H1 (cell line): ENCODE measurements at regions not wholly inside any gene's neighbourhood (a gene's known extent, or its start where the extent isn't known, plus 50 kb on each side); places are given as distances from the start of the nearest gene placed in this dataset.

Source experiments
- CTCF ChIA-PET: fragments of 300-600 bp; sonication (Branson Sonifier 250); formaldehyde crosslinking; loops from one replicate; lab custom pipeline; 2021; ENCODE audit not compliant: partially characterized antibody; lab: Charles Lee
- POLR2A ChIA-PET: fragments of 300-600 bp; sonication (Branson Sonifier 250); formaldehyde crosslinking; loops from one replicate; lab custom pipeline; 2021; ENCODE audit warnings: inconsistent platforms; ENCODE audit not compliant: partially characterized antibody; lab: Charles Lee
- DNase-seq, 2 experiments: peaks; one replicate each; pipeline versions ENCODE4 v3.0.0 to v3.0.0-alpha.2; 2010 to 2022; ENCODE audit warnings: low spot score in 2 of 2, low read depth in 1 of 2, mixed read lengths in 1 of 2
- FAIRE-seq: peaks from 2 replicates; lab custom pipeline; 2011; peaks lifted over from hg19 to GRCh38; lab: Jason Lieb, UNC
- H2AFZ ChIP-seq: 2 replicates; pipeline ENCODE4 v1.8.1; 2012; ENCODE audit warnings: low read length, inconsistent platforms
- H2AK5ac ChIP-seq: 2 replicates; pipeline ENCODE4 v1.6.1; 2013; ENCODE audit warnings: low read depth, low read length
- H2BK120ac ChIP-seq: replicated peaks from 2 replicates; pipeline ENCODE3; 2013; ENCODE audit warnings: low read depth, low read length, inconsistent platforms
- H2BK12ac ChIP-seq: 2 replicates; pipeline ENCODE4 v1.6.1; 2013; ENCODE audit warnings: low read depth, low read length
- H2BK15ac ChIP-seq: 2 replicates; pipeline ENCODE4 v1.6.1; 2013; ENCODE audit warnings: low read length
- H2BK20ac ChIP-seq: 2 replicates; pipeline ENCODE4 v1.6.1; 2013; ENCODE audit warnings: low read length
- H2BK5ac ChIP-seq: 2 replicates; pipeline ENCODE4 v1.6.1; 2013; ENCODE audit warnings: low read depth, low read length
- H3K14ac ChIP-seq: 2 replicates; pipeline ENCODE4 v1.6.1; 2013; ENCODE audit warnings: inconsistent platforms; ENCODE audit not compliant: insufficient read length
- H3K18ac ChIP-seq: 2 replicates; pipeline ENCODE4 v1.6.1; 2013; ENCODE audit warnings: low read length; ENCODE audit errors: extremely low read depth
- H3K23ac ChIP-seq: 2 replicates; pipeline ENCODE4 v1.6.1; 2013; ENCODE audit warnings: inconsistent platforms; ENCODE audit not compliant: insufficient read length
- H3K23me2 ChIP-seq: 2 replicates; pipeline ENCODE4 v1.6.1; 2013; ENCODE audit warnings: low read depth, low read length
- H3K27ac ChIP-seq: 2 replicates; pipeline ENCODE4 v1.6.1; 2011; ENCODE audit warnings: low read depth, low read length, inconsistent platforms
- H3K27me3 ChIP-seq, 4 experiments: replicated peaks in 1 of 4; 1 replicate in 1 of 4; 2 replicates in 3 of 4; pipeline versions ENCODE4 v1.6.1 to v1.8.1; 2011 to 2013; ENCODE audit warnings: low read length in 3 of 4, mild to moderate bottlenecking in 3 of 4, inconsistent platforms in 2 of 4, mixed read lengths in 2 of 4, moderate library complexity in 1 of 4; ENCODE audit not compliant: control insufficient read depth in 3 of 4, insufficient read depth in 3 of 4; ENCODE audit errors: extremely low read depth in 1 of 4
- H3K36me3 ChIP-seq, 4 experiments: 2 replicates each; pipeline versions ENCODE4 v1.6.1 to v1.8.1; 2011 to 2013; ENCODE audit warnings: mild to moderate bottlenecking in 4 of 4, low read length in 3 of 4, moderate library complexity in 2 of 4, control low read depth in 1 of 4, inconsistent platforms in 1 of 4; ENCODE audit not compliant: insufficient read depth in 4 of 4, control insufficient read depth in 2 of 4
- H3K4ac ChIP-seq: replicated peaks from 2 replicates; pipeline ENCODE3; 2013; ENCODE audit warnings: low read length, low read depth, mixed read lengths, inconsistent platforms; ENCODE audit not compliant: insufficient read length
- H3K4me1 ChIP-seq, 4 experiments: replicated peaks in 1 of 4; 1 replicate in 1 of 4; 2 replicates in 3 of 4; pipeline versions ENCODE4 v1.6.1 to v1.8.1; 2011 to 2013; ENCODE audit warnings: low read length in 3 of 4, inconsistent platforms in 2 of 4, mixed read lengths in 1 of 4; ENCODE audit not compliant: insufficient read depth in 4 of 4, control insufficient read depth in 3 of 4
- H3K4me2 ChIP-seq, 2 experiments: 2 replicates each; pipeline versions ENCODE4 v1.6.1 to v1.8.1; 2011 to 2013; ENCODE audit warnings: low read depth in 2 of 2, low read length in 2 of 2, control low read depth in 1 of 2, inconsistent platforms in 1 of 2, mild to moderate bottlenecking in 1 of 2; ENCODE audit not compliant: insufficient read depth in 1 of 2
- H3K4me3 ChIP-seq, 4 experiments: fragments of 200-600, 300-600 bp in 1 of 4; sonication (generic), shearing (Covaris generic), sonication (Bioruptor Twin) in 1 of 4; 2 replicates each; pipeline versions ENCODE4 v1.5.1 to v1.8.1; 2011 to 2016; ENCODE audit warnings: low read length in 4 of 4, low read depth in 3 of 4, control low read depth in 2 of 4, inconsistent platforms in 2 of 4, mild to moderate bottlenecking in 2 of 4, mixed read lengths in 1 of 4, moderate library complexity in 1 of 4; ENCODE audit not compliant: insufficient read depth in 2 of 4; ENCODE audit errors: extremely low read depth in 1 of 4
- H3K56ac ChIP-seq: replicated peaks from 2 replicates; pipeline ENCODE3; 2013; ENCODE audit warnings: low read depth, mild to moderate bottlenecking, mixed read lengths, low read length, inconsistent platforms; ENCODE audit not compliant: insufficient read length
- H3K79me1 ChIP-seq: 2 replicates; pipeline ENCODE4 v1.6.1; 2013; ENCODE audit warnings: low read depth, low read length, control low read depth
- H3K79me2 ChIP-seq, 2 experiments: 2 replicates each; pipeline versions ENCODE4 v1.6.1 to v1.8.1; 2012 to 2013; ENCODE audit warnings: low read length in 2 of 2, mild to moderate bottlenecking in 2 of 2, inconsistent platforms in 1 of 2; ENCODE audit not compliant: insufficient read depth in 2 of 2, control insufficient read depth in 1 of 2
- H3K9ac ChIP-seq, 4 experiments: replicated peaks in 1 of 4; 1 replicate in 1 of 4; 2 replicates in 3 of 4; pipeline versions ENCODE4 v1.6.1 to v1.8.1; 2011 to 2013; ENCODE audit warnings: low read depth in 3 of 4, low read length in 3 of 4, control low read depth in 2 of 4, mild to moderate bottlenecking in 2 of 4, moderate library complexity in 2 of 4, inconsistent platforms in 1 of 4; ENCODE audit errors: extremely low read depth in 1 of 4
- H3K9me3 ChIP-seq, 2 experiments: 2 replicates each; pipeline versions ENCODE4 v1.6.1 to v1.8.1; 2012 to 2013; ENCODE audit warnings: mild to moderate bottlenecking in 2 of 2, moderate library complexity in 2 of 2, control low read depth in 1 of 2, inconsistent platforms in 1 of 2, low read depth in 1 of 2, low read length in 1 of 2, mixed read lengths in 1 of 2; ENCODE audit not compliant: insufficient read depth in 2 of 2
- H4K20me1 ChIP-seq, 2 experiments: replicated peaks in 1 of 2; 2 replicates each; pipeline versions ENCODE3 to v1.8.1; 2011 to 2013; ENCODE audit warnings: inconsistent platforms in 2 of 2, low read length in 2 of 2, mild to moderate bottlenecking in 1 of 2; ENCODE audit not compliant: insufficient read depth in 2 of 2, control insufficient read depth in 1 of 2
- H4K5ac ChIP-seq: 2 replicates; pipeline ENCODE4 v1.6.1; 2013; ENCODE audit warnings: low read length, low read depth, mixed read lengths, inconsistent platforms; ENCODE audit not compliant: insufficient read length
- H4K8ac ChIP-seq: 2 replicates; pipeline ENCODE4 v1.8.0; 2013; ENCODE audit warnings: mild to moderate bottlenecking, moderate library complexity, low read length, inconsistent platforms; ENCODE audit not compliant: insufficient read depth; ENCODE audit errors: extremely low read depth
- H4K91ac ChIP-seq: replicated peaks from 2 replicates; pipeline ENCODE3; 2013; ENCODE audit warnings: low read length, mixed read lengths, inconsistent platforms; ENCODE audit not compliant: insufficient read length
- CEBPB ChIP-seq: IDR thresholded peaks from 2 replicates; pipeline ENCODE4 v1.6.1; 2012; ENCODE audit warnings: low read depth, low read length
- EGR1 ChIP-seq: IDR thresholded peaks from 2 replicates; pipeline ENCODE4 v1.6.1; 2011; ENCODE audit warnings: low read depth, low read length, borderline replicate concordance
- HDAC2 ChIP-seq, 2 experiments: fragments of 300-600 bp in 1 of 2; sonication (generic) in 1 of 2; IDR thresholded peaks; 2 replicates each; pipeline ENCODE4 v1.6.1; 2011 to 2012; ENCODE audit warnings: low read depth in 2 of 2, low read length in 2 of 2, mild to moderate bottlenecking in 2 of 2, moderate library complexity in 2 of 2, borderline replicate concordance in 1 of 2, inconsistent platforms in 1 of 2
- KDM1A ChIP-seq: fragments of 200-600, 300-600 bp; sonication (generic); IDR thresholded peaks from 2 replicates; pipeline ENCODE4 v1.7.1; 2016; ENCODE audit warnings: mild to moderate bottlenecking, low read length, borderline replicate concordance
- SIRT6 ChIP-seq: IDR thresholded peaks from one replicate; pipeline ENCODE4 v1.7.1; 2012; ENCODE audit warnings: low read length, inconsistent platforms
- TCF12 ChIP-seq: IDR thresholded peaks from 2 replicates; pipeline ENCODE4 v1.6.1; 2011; ENCODE audit warnings: low read depth, mild to moderate bottlenecking, low read length
- WGBS, 2 experiments: shearing (Covaris generic) in 1 of 2; methylation state at CpG; one replicate each; pipeline versions ENCODE4 v1.1.6 to v1.1.7; 2013 to 2015; ENCODE audit warnings: low lambda C conversion rate in 2 of 2, mixed read lengths in 2 of 2, inconsistent platforms in 1 of 2, low coverage in 1 of 2, missing lambda C conversion rate in 1 of 2; ENCODE audit not compliant: insufficient replicate concordance in 2 of 2, insufficient coverage in 1 of 2, insufficient read length in 1 of 2; ENCODE audit errors: extremely low coverage in 1 of 2, missing lambda C conversion rate in 1 of 2; 5-methylcytosine and 5-hydroxymethylcytosine counted together

GRCh38 chr14:95619785-95620417, 66.3 kb upstream of the TCL1B start:
- Histone ChIP-seq H3K23me2 (no peaks in the 10 kb centered on the region; the same call in 1 of the 2 replicates), H2BK20ac (0 out of 2 replicates have a peak overlapping the region, but pooled peaks have one; percentile 26), H3K4me2 (peak overlapping the region in 1 of 2 experiments; percentile 25; a peak in 1 of 4 replicates), H2BK120ac (no peak overlapping the region), H3K79me1 (no peaks in the 10 kb centered on the region), H3K23ac (no peak overlapping the region), H4K5ac (no peak overlapping the region), H2BK5ac (no peak overlapping the region), H3K18ac (no peak overlapping the region; the same call in 1 of the 2 replicates), H3K56ac (no peak overlapping the region), H3K4ac (no peak overlapping the region), H4K20me1 (no peaks in the 10 kb centered on the region), H2AFZ (no peak overlapping the region), H3K9ac (no peak overlapping the region), H4K8ac (peak overlapping the region; percentile 38; the same call in 1 of the 2 replicates), H2AK5ac (no peak overlapping the region), H3K27ac (no peak overlapping the region), H4K91ac (no peak overlapping the region), H3K27me3 (peaks cover 0 to 3% (median 0%) of the 10 kb centered on the region in 4 experiments; a peak in 1 of 7 replicates), H3K4me3 (no peak overlapping the region), H3K4me1 (peaks cover 0 to 21% (median 8%) of the 10 kb centered on the region in 4 experiments; a peak in 4 of 7 replicates), H3K79me2 (no peaks in the 10 kb centered on the region; a peak in 1 of 4 replicates), H3K36me3 (no peaks in the 10 kb centered on the region), H3K14ac (no peak overlapping the region), H3K9me3 (no peaks in the 10 kb centered on the region), H2BK15ac (no peak overlapping the region), H2BK12ac (0 out of 2 replicates have a peak overlapping the region, but pooled peaks have one; percentile 7)
- ChIA-PET POLR2A (no interaction called here), CTCF (interaction anchor here (0.7 kb wide), 1 partner anchor 71 kb away, joined by 3 read pairs; no protein-coding TSS in a partner anchor)
- WGBS, 2 experiments, result 63% methylated on average over 12 of the region's 12 CpGs; no CpG with 5 or more reads in 1 of the 2 experiments
- DNase-seq, result no peak
- peak in 1 of 2 experiments; percentile 35; a peak in 1 of 4 replicates for TF ChIP-seq HDAC2 (IDR thresholded peaks at IDR 0.05; ENCODE audit: borderline replicate concordance in 1 of 2, low read depth in 2 of 2, low read length in 2 of 2)
- TF ChIP-seq KDM1A, result peak; percentile 67; the same call in 1 of the 2 replicates
- TF ChIP-seq SIRT6, result no peak
- no peak for TF ChIP-seq EGR1
- peak; percentile 51; the same call in 1 of the 2 replicates for TF ChIP-seq CEBPB
- no peak for TF ChIP-seq TCF12
- peak; percentile 90 for FAIRE-seq
